Right ventricle myocardium inferior (tissue), 1 donor: ENCODE measurements at regions not wholly inside any gene's neighbourhood (a gene's known extent, or its start where the extent isn't known, plus 50 kb on each side); places are given as distances from the start of the nearest gene placed in this dataset.

Source experiments
- ATAC-seq: fragments of 200-7000 bp; cut with Tn5 transposase; one replicate; pipeline ENCODE4 v1.9.1; 2020; ENCODE audit warnings: mild to moderate bottlenecking, moderate library complexity
- DNase-seq: peaks from one replicate; pipeline ENCODE4 v3.0.0; 2021; ENCODE audit errors: missing footprints
- intact Hi-C: fragments of 100-400 bp; cut with DNase I; formaldehyde crosslinking; loops from one replicate; pipeline ENCODE4 v1.11.0; 2022
- donor health status: DM: no; HTN: yes; CAD: no; lungs with severe emphysema.

GRCh38 chr4:125808570-125808969 lies 493.8 kb downstream of the FAT4 start:
- intact Hi-C loops, result no loop called here
- no peak for ATAC-seq

GRCh38 chr4:125811892-125812291 lies 497.1 kb downstream of the FAT4 start:
- no peak for DNase-seq
- intact Hi-C loops, result no loop called here
- no peak for ATAC-seq

More at GRCh38 chr4:125808570-125808969, 493.8 kb downstream of the FAT4 start:
- DNase-seq, result no peak

GRCh38 chr4:125826801-125827695 lies 512.3 kb downstream of the FAT4 start:
- no peak for ATAC-seq
- DNase-seq, result no peak
- intact Hi-C loops, result no loop called here

GRCh38 chr4:125827696-125828052 lies 512.9 kb downstream of the FAT4 start:
- ATAC-seq (no peak), DNase-seq (no peak)
- intact Hi-C loops, result no loop called here

GRCh38 chr4:125828346-125828745 lies 513.6 kb downstream of the FAT4 start:
- DNase-seq (no peak), ATAC-seq (no peak)
- intact Hi-C loops, result no loop called here

- no peak for ATAC-seq
- intact Hi-C loops, result no loop called here
Observed at GRCh38 chr4:125832161-125832560, 517.4 kb downstream of the FAT4 start.

GRCh38 chr4:125836597-125837195 lies 521.9 kb downstream of the FAT4 start:
- intact Hi-C loops, result no loop called here
- DNase-seq (no peak), ATAC-seq (no peak)

More at GRCh38 chr4:125832161-125832560, 517.4 kb downstream of the FAT4 start:
- DNase-seq, result no peak

- intact Hi-C loops, result no loop called here
- ATAC-seq, result no peak
- no peak for DNase-seq
Observed at GRCh38 chr4:125837493-125838201, 522.9 kb downstream of the FAT4 start.

- no peak for ATAC-seq
- intact Hi-C loops, result no loop called here
- DNase-seq, result no peak
Observed at GRCh38 chr4:125838202-125838601, 523.4 kb downstream of the FAT4 start.

GRCh38 chr4:125838924-125839323 lies 524.2 kb downstream of the FAT4 start:
- ATAC-seq (no peak), DNase-seq (no peak)
- intact Hi-C loops, result no loop called here

GRCh38 chr4:125843947-125844346 lies 529.2 kb downstream of the FAT4 start:
- DNase-seq (no peak), ATAC-seq (no peak)
- intact Hi-C loops, result no loop called here

GRCh38 chr4:125847518-125847917 lies 532.8 kb downstream of the FAT4 start:
- intact Hi-C loops, result no loop called here
- ATAC-seq, result no peak
- no peak for DNase-seq

GRCh38 chr4:125849869-125850268 lies 535.1 kb downstream of the FAT4 start:
- DNase-seq (no peak), ATAC-seq (no peak)
- intact Hi-C loops, result no loop called here

- ATAC-seq, result no peak
- DNase-seq, result no peak
- intact Hi-C loops, result no loop called here
Observed at GRCh38 chr4:125891597-125892258, 577.0 kb downstream of the FAT4 start.

- ATAC-seq (no peak), DNase-seq (no peak)
- intact Hi-C loops, result no loop called here
Observed at GRCh38 chr4:125904802-125905201, 590.0 kb downstream of the FAT4 start.

- DNase-seq (no peak), ATAC-seq (no peak)
- intact Hi-C loops, result no loop called here
Observed at GRCh38 chr4:125911058-125911457, 596.3 kb downstream of the FAT4 start.

GRCh38 chr4:125911481-125911880 lies 596.7 kb downstream of the FAT4 start:
- intact Hi-C loops, result no loop called here
- DNase-seq, result no peak
- no peak for ATAC-seq

- intact Hi-C loops, result no loop called here
- no peak for ATAC-seq
- DNase-seq, result no peak
Observed at GRCh38 chr4:125917559-125917958, 602.8 kb downstream of the FAT4 start.

- DNase-seq (no peak), ATAC-seq (no peak)
- intact Hi-C loops, result no loop called here
Observed at GRCh38 chr4:125928652-125929051, 613.9 kb downstream of the FAT4 start.
